B cell (primary cell): ENCODE measurements at regions not wholly inside any gene's neighbourhood (a gene's known extent, or its start where the extent isn't known, plus 50 kb on each side); places are given as distances from the start of the nearest gene placed in this dataset.

ENCODE experiments used
- CTCF ChIP-seq: fragments of 200-600 bp; IDR thresholded peaks from one replicate; pipeline ENCODE4 v1.8.0; 2022; ENCODE audit warnings: antibody characterized with exemption, mild to moderate bottlenecking
- EZH2 ChIP-seq: IDR thresholded peaks from 2 replicates; pipeline ENCODE4 v1.6.1; 2012; ENCODE audit warnings: borderline replicate concordance, low read depth, mild to moderate bottlenecking, moderate library complexity, low read length; ENCODE audit not compliant: insufficient read depth, poor library complexity, severe bottlenecking

GRCh38 chr4:133095591-133095990 is 53.5 kb upstream of the PCDH10 start:
- no peak for TF ChIP-seq CTCF
- no peak for TF ChIP-seq EZH2
